Upper lobe of left lung (tissue), 6 donors: ENCODE measurements at regions not wholly inside any gene's neighbourhood (a gene's known extent, or its start where the extent isn't known, plus 50 kb on each side); places are given as distances from the start of the nearest gene placed in this dataset.

Experiments used
- ATAC-seq, 2 donors: fragments of 200-7000 bp; cut with Tn5 transposase; one replicate each; pipeline ENCODE4 v1.9.1; 2022; ENCODE audit warnings: mild to moderate bottlenecking in 2 of 2, moderate library complexity in 2 of 2; ENCODE audit not compliant: low FRiP score in 2 of 2
- DNase-seq, 2 donors: peaks; one replicate each; pipeline ENCODE4 v3.0.0-alpha.2; 2019 to 2020
- H3K27ac ChIP-seq, 4 donors: fragments of 200-600 bp; sonication (generic); one replicate each; pipeline ENCODE4 v1.5.1; 2016 to 2019
- H3K27me3 ChIP-seq, 4 donors: fragments of 200-600 bp; sonication (generic); one replicate each; pipeline ENCODE4 v1.5.1; 2017 to 2019
- H3K36me3 ChIP-seq, 4 donors: fragments of 200-600 bp; sonication (generic); one replicate each; pipeline ENCODE4 v1.5.1; 2016 to 2019
- H3K4me1 ChIP-seq, 4 donors: fragments of 200-600 bp; sonication (generic); one replicate each; pipeline ENCODE4 v1.5.1; 2018 to 2019
- H3K4me3 ChIP-seq, 4 donors: fragments of 200-600 bp; sonication (generic); one replicate each; pipeline ENCODE4 v1.5.1; 2017 to 2019; ENCODE audit warnings: mild to moderate bottlenecking in 2 of 4, moderate library complexity in 1 of 4
- H3K9me3 ChIP-seq, 4 donors: fragments of 200-600 bp; sonication (generic); one replicate each; pipeline ENCODE4 v1.5.1; 2018 to 2019
- EP300 ChIP-seq, 4 donors: sonication (generic); formaldehyde crosslinking; IDR thresholded peaks; one replicate each; pipeline ENCODE4 v1.5.1; 2017; ENCODE audit warnings: antibody characterized with exemption in 4 of 4, control low read depth in 2 of 4
- POLR2A ChIP-seq, 4 donors: fragments of 450-650 bp; IDR thresholded peaks; one replicate each; pipeline ENCODE4 v1.5.1; 2016 to 2017; ENCODE audit warnings: antibody characterized with exemption in 4 of 4, mild to moderate bottlenecking in 2 of 4
- POLR2AphosphoS5 ChIP-seq, 2 donors: sonication (generic); formaldehyde crosslinking; IDR thresholded peaks; one replicate each; pipeline ENCODE4 v1.5.1; 2017; ENCODE audit warnings: antibody characterized with exemption in 2 of 2
- WGBS, 2 donors: methylation state at CpG; one replicate each; pipeline ENCODE4 v1.1.5; 2017 to 2018; 5-methylcytosine and 5-hydroxymethylcytosine counted together
- TF ChIP-seq, protein P1 (sequence below), 6 experiments: fragments of 450-650 bp in 4 of 6; fragments of 200-600 bp in 2 of 6; sonication (generic) in 2 of 6; IDR thresholded peaks; one replicate each; pipeline ENCODE4 v1.5.1; 2016 to 2019; ENCODE audit warnings: antibody characterized with exemption in 6 of 6
- donor health status: DM: no; HTN: no; CAD: no; lungs with moderate emphysema.
- donor health status: DM: no; HTN: yes; CAD: no; lungs with severe emphysema.

DNA sequence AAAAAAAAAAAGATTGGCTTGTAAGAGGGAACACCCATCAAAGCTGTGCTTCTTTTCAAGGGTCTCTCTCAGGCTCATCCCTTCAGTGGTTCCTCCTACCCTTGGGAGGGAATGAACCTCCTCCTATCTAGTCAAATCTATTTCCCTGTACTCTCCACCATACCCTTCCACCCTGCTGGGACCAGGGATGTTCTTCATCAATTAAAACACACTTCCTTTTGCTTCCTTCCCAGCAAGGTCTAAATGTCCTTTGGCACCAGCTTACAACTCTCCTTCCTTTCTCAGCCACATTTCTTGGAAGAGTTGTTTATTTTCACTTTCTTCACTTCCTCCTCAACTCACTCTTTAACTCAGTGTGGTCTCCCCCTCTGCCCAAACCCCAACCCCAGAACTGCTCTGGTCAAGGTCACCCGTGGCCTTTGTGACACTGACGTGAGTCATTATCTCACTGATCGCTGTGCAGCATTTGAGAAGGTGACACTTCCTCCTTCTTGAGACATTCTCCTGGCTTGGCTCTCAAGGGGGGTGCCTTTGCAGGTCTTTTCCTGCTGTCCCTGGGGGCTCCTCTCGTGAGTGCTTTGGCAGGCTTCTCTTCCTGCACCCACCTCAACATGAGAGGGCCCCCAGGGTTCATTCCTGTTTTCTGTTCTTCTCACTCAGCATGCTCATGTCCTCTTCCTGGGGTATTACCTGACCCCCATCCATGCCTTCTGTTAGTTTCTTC is 210.5 kb upstream of the TLE3 start:
- ATAC-seq: peak in 1 of 2 donors; percentile 29
- peak in 1 of 2 donors; percentile 32 for DNase-seq
- TF ChIP-seq POLR2AphosphoS5 (IDR thresholded peaks at IDR 0.05) (no peak), EP300 (IDR thresholded peaks at IDR 0.05) (no peak), POLR2A (IDR thresholded peaks at IDR 0.05) (no peak)
- TF ChIP-seq, protein P1, sequence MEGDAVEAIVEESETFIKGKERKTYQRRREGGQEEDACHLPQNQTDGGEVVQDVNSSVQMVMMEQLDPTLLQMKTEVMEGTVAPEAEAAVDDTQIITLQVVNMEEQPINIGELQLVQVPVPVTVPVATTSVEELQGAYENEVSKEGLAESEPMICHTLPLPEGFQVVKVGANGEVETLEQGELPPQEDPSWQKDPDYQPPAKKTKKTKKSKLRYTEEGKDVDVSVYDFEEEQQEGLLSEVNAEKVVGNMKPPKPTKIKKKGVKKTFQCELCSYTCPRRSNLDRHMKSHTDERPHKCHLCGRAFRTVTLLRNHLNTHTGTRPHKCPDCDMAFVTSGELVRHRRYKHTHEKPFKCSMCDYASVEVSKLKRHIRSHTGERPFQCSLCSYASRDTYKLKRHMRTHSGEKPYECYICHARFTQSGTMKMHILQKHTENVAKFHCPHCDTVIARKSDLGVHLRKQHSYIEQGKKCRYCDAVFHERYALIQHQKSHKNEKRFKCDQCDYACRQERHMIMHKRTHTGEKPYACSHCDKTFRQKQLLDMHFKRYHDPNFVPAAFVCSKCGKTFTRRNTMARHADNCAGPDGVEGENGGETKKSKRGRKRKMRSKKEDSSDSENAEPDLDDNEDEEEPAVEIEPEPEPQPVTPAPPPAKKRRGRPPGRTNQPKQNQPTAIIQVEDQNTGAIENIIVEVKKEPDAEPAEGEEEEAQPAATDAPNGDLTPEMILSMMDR (IDR thresholded peaks at IDR 0.05): no peak
- no peak overlapping the region for H3K4me3 ChIP-seq
- 30 to 33% methylated on average over 4 of the region's 4 CpGs for WGBS, 2 donors
- H3K27ac ChIP-seq: no peak overlapping the region
- no peaks in the 10 kb centered on the region for H3K9me3 ChIP-seq
- H3K27me3 ChIP-seq: no peaks in the 10 kb centered on the region
- no peaks in the 10 kb centered on the region for H3K36me3 ChIP-seq
- peaks cover 0 to 7% (median 3%) of the 10 kb centered on the region in 4 donors for H3K4me1 ChIP-seq

DNA sequence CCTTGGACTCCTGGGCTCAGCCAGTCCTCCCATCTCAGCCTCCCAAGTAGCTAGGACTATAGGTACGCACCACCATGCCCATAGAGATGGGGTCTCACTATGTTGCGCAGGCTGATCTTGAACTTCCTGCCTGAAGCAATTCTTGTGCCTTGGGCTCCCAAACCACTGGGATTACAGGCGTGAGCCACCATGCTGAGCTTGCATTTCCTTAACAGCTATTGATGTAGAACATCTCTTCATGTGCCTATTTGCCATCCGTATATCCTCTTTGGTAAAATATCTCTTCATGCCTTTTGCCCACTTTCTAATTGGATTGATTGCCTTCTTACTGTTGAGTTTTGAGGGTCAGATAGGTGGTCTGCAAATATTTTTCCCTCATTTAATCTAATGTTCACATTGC is 208.9 kb upstream of the TLE3 start:
- Histone ChIP-seq H3K36me3 (no peaks in the 10 kb centered on the region), H3K9me3 (no peaks in the 10 kb centered on the region), H3K27ac (no peak overlapping the region), H3K4me1 (peaks cover 0 to 8% (median 3%) of the 10 kb centered on the region in 4 donors), H3K4me3 (no peak overlapping the region), H3K27me3 (no peaks in the 10 kb centered on the region)
- ATAC-seq (no peak), DNase-seq (no peak)
- 88 to 92% methylated on average over 3 to 4 of the region's 4 CpGs for WGBS, 2 donors
- TF ChIP-seq POLR2A (IDR thresholded peaks at IDR 0.05) (no peak), EP300 (IDR thresholded peaks at IDR 0.05) (no peak), POLR2AphosphoS5 (IDR thresholded peaks at IDR 0.05) (no peak)
- TF ChIP-seq, protein P1 (IDR thresholded peaks at IDR 0.05): no peak

DNA sequence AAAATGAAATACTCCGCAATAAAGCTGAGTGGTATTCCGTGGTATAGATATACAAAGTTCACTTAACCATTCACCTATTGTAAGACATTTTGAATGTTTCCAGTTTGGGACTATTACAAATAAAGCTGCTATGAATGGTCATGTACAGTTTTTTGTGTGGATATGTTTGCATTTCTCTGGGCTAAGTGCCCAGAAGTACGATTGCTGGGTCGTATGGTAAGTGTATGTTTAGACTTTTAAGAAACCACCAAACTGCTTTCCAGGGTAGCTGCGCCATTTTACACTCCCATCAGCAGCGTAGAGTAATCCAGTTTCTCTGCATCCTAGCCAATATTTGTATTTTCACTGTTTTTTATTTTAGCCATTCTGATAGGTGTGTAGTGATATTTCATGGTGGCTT is 208.4 kb upstream of the TLE3 start:
- TF ChIP-seq, protein P1 (IDR thresholded peaks at IDR 0.05): no peak
- TF ChIP-seq POLR2A (IDR thresholded peaks at IDR 0.05): no peak
- TF ChIP-seq POLR2AphosphoS5 (IDR thresholded peaks at IDR 0.05): no peak
- no peak for TF ChIP-seq EP300 (IDR thresholded peaks at IDR 0.05)
- ATAC-seq (no peak), DNase-seq (no peak)
- H3K27me3 ChIP-seq: no peaks in the 10 kb centered on the region
- peaks cover 0 to 13% (median 3%) of the 10 kb centered on the region in 4 donors for H3K4me1 ChIP-seq
- H3K9me3 ChIP-seq: no peaks in the 10 kb centered on the region
- WGBS, 2 donors: 68 to 69% methylated on average over 6 of the region's 6 CpGs
- no peak overlapping the region for H3K4me3 ChIP-seq
- no peaks in the 10 kb centered on the region for H3K36me3 ChIP-seq
- no peak overlapping the region for H3K27ac ChIP-seq

DNA sequence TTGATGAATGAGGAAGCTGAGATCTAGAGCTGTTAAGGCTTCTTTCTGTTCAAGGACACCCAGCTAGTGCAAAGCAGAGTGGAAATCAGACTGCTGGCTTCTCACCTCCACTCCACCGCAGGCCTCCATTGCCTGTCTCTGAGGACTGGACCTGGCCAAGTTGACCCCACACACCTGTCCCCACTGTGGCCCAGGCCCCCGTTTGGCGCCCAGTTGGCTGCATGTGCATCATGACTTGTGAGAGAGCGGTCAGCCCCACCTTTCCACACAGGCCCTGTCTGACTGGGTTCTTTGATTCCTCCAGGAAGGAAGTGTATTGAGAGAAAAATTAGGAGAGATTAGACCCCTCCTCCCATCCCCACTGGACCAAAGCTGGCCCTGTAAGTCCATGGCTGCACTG is 206.3 kb upstream of the TLE3 start:
- no peaks in the 10 kb centered on the region for H3K9me3 ChIP-seq
- DNase-seq: peak in 1 of 2 donors; percentile 59
- no peaks in the 10 kb centered on the region for H3K27me3 ChIP-seq
- 97 to 100% methylated on average over 4 of the region's 4 CpGs for WGBS, 2 donors
- no peak overlapping the region for H3K27ac ChIP-seq
- TF ChIP-seq POLR2AphosphoS5 (IDR thresholded peaks at IDR 0.05) (no peak), POLR2A (IDR thresholded peaks at IDR 0.05) (no peak), EP300 (IDR thresholded peaks at IDR 0.05) (no peak)
- TF ChIP-seq, protein P1 (IDR thresholded peaks at IDR 0.05): no peak
- H3K4me1 ChIP-seq: peaks cover 0 to 23% (median 3%) of the 10 kb centered on the region in 4 donors
- ATAC-seq: no peak
- no peaks in the 10 kb centered on the region for H3K36me3 ChIP-seq
- H3K4me3 ChIP-seq: no peak overlapping the region

DNA sequence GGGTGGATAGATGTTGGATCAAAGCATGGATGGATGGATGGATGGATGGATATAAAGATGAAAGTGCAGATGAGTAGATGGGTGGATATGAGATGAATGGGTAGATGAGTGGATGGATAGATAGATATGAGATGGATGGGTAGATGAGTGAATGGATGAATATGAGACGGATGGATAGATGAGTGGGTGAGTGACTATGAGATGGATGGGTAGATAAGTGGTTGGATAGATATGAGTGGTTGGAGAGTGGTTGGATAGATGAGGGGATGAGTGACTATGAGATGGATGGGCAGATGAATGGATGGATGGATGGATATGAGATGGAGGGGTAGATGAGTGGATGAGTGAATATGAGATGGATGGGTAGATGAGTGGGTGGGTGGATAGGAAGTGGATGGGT is 204.6 kb upstream of the TLE3 start:
- TF ChIP-seq POLR2AphosphoS5 (IDR thresholded peaks at IDR 0.05) (no peak), POLR2A (IDR thresholded peaks at IDR 0.05) (no peak), EP300 (IDR thresholded peaks at IDR 0.05) (no peak)
- TF ChIP-seq, protein P1 (IDR thresholded peaks at IDR 0.05): no peak
- no peaks in the 10 kb centered on the region for H3K36me3 ChIP-seq
- H3K27me3 ChIP-seq: no peaks in the 10 kb centered on the region
- WGBS, 2 donors: 93 to 97% methylated on average over 1 of the region's 1 CpG
- H3K27ac ChIP-seq: no peak overlapping the region
- H3K4me1 ChIP-seq: peaks cover 0 to 17% (median 0%) of the 10 kb centered on the region in 4 donors
- no peaks in the 10 kb centered on the region for H3K9me3 ChIP-seq
- H3K4me3 ChIP-seq: no peak overlapping the region
- ATAC-seq: no peak
- DNase-seq: no peak
